ENCODE measurements at regions not wholly inside any gene's neighbourhood (a gene's known extent, or its start where the extent isn't known, plus 50 kb on each side); places are given as distances from the start of the nearest gene placed in this dataset.

DNA sequence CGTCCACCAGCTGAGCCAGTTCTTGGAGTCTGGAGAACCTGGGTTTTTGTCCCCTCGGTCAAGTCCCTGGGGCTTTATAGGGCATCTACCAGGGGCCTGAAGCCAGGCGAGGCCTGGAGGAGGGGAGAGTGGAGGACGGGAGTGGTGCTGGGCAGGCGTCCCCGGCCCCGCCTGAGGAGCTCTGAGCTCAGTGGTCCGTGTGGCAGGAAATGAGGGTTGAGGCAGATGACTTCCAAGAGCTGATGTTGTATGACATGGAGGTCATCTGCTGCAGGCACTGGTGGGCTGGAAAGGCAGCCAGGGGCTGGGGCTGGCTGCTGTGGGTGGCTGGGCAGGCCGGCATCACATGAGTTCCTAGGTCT is 118.5 kb upstream of the HS6ST1 start:
- no peak for TF ChIP-seq CTCF (conservative IDR thresholded peaks at IDR 0.05; ENCODE audit: low read depth, low read length)
- no peak for TF ChIP-seq EZH2 (IDR thresholded peaks at IDR 0.05; ENCODE audit: low read length, unreplicated experiment)
- no peak for TF ChIP-seq EZH2phosphoT487 (IDR thresholded peaks at IDR 0.05; ENCODE audit: borderline replicate concordance, low read length)
